Upper lobe of left lung (tissue), 6 donors: ENCODE measurements at regions not wholly inside any gene's neighbourhood (a gene's known extent, or its start where the extent isn't known, plus 50 kb on each side); places are given as distances from the start of the nearest gene placed in this dataset.

Experiments used
- ATAC-seq, 2 donors: fragments of 200-7000 bp; cut with Tn5 transposase; one replicate each; pipeline ENCODE4 v1.9.1; 2022; ENCODE audit warnings: mild to moderate bottlenecking in 2 of 2, moderate library complexity in 2 of 2; ENCODE audit not compliant: low FRiP score in 2 of 2
- DNase-seq, 2 donors: peaks; one replicate each; pipeline ENCODE4 v3.0.0-alpha.2; 2019 to 2020
- H3K27ac ChIP-seq, 4 donors: fragments of 200-600 bp; sonication (generic); one replicate each; pipeline ENCODE4 v1.5.1; 2016 to 2019
- H3K27me3 ChIP-seq, 4 donors: fragments of 200-600 bp; sonication (generic); one replicate each; pipeline ENCODE4 v1.5.1; 2017 to 2019
- H3K36me3 ChIP-seq, 4 donors: fragments of 200-600 bp; sonication (generic); one replicate each; pipeline ENCODE4 v1.5.1; 2016 to 2019
- H3K4me1 ChIP-seq, 4 donors: fragments of 200-600 bp; sonication (generic); one replicate each; pipeline ENCODE4 v1.5.1; 2018 to 2019
- H3K4me3 ChIP-seq, 4 donors: fragments of 200-600 bp; sonication (generic); one replicate each; pipeline ENCODE4 v1.5.1; 2017 to 2019; ENCODE audit warnings: mild to moderate bottlenecking in 2 of 4, moderate library complexity in 1 of 4
- H3K9me3 ChIP-seq, 4 donors: fragments of 200-600 bp; sonication (generic); one replicate each; pipeline ENCODE4 v1.5.1; 2018 to 2019
- CTCF ChIP-seq, 6 experiments: fragments of 450-650 bp in 4 of 6; fragments of 200-600 bp in 2 of 6; sonication (generic) in 2 of 6; IDR thresholded peaks; one replicate each; pipeline ENCODE4 v1.5.1; 2016 to 2019; ENCODE audit warnings: antibody characterized with exemption in 6 of 6
- EP300 ChIP-seq, 4 donors: sonication (generic); formaldehyde crosslinking; IDR thresholded peaks; one replicate each; pipeline ENCODE4 v1.5.1; 2017; ENCODE audit warnings: antibody characterized with exemption in 4 of 4, control low read depth in 2 of 4
- POLR2A ChIP-seq, 4 donors: fragments of 450-650 bp; IDR thresholded peaks; one replicate each; pipeline ENCODE4 v1.5.1; 2016 to 2017; ENCODE audit warnings: antibody characterized with exemption in 4 of 4, mild to moderate bottlenecking in 2 of 4
- POLR2AphosphoS5 ChIP-seq, 2 donors: sonication (generic); formaldehyde crosslinking; IDR thresholded peaks; one replicate each; pipeline ENCODE4 v1.5.1; 2017; ENCODE audit warnings: antibody characterized with exemption in 2 of 2
- WGBS, 2 donors: methylation state at CpG; one replicate each; pipeline ENCODE4 v1.1.5; 2017 to 2018; 5-methylcytosine and 5-hydroxymethylcytosine counted together
- donor health status: DM: no; HTN: no; CAD: no; lungs with moderate emphysema.
- donor health status: DM: no; HTN: yes; CAD: no; lungs with severe emphysema.

- TF ChIP-seq EP300 (IDR thresholded peaks at IDR 0.05) (no peak), CTCF (IDR thresholded peaks at IDR 0.05) (no peak), POLR2AphosphoS5 (IDR thresholded peaks at IDR 0.05) (no peak), POLR2A (IDR thresholded peaks at IDR 0.05) (no peak)
- H3K27me3 ChIP-seq = no peaks in the 10 kb centered on the region
- no peak overlapping the region for H3K27ac ChIP-seq
- no peaks in the 10 kb centered on the region for H3K4me1 ChIP-seq
- peaks cover 4 to 59% (median 32%) of the 10 kb centered on the region in 4 donors for H3K9me3 ChIP-seq
- H3K36me3 ChIP-seq = no peaks in the 10 kb centered on the region
- ATAC-seq (peak in 1 of 2 donors; percentile 10), DNase-seq (peak in 1 of 2 donors; percentile 59)
- 89 to 91% methylated on average over 6 to 19 of the region's 19 CpGs for WGBS, 2 donors
- no peak overlapping the region for H3K4me3 ChIP-seq
Observed at GRCh38 chr15:25170113-25170731, 215.4 kb downstream of the SNRPN start.

GRCh38 chr15:25170781-25171110 is 216.0 kb downstream of the SNRPN start:
- 78 to 93% methylated on average over 4 to 6 of the region's 6 CpGs for WGBS, 2 donors
- no peaks in the 10 kb centered on the region for H3K27me3 ChIP-seq
- H3K9me3 ChIP-seq = peaks cover 4 to 64% (median 35%) of the 10 kb centered on the region in 4 donors
- H3K4me3 ChIP-seq = no peak overlapping the region
- TF ChIP-seq POLR2A (IDR thresholded peaks at IDR 0.05) = no peak
- TF ChIP-seq CTCF (IDR thresholded peaks at IDR 0.05) = no peak
- no peak for TF ChIP-seq POLR2AphosphoS5 (IDR thresholded peaks at IDR 0.05)
- no peak for TF ChIP-seq EP300 (IDR thresholded peaks at IDR 0.05)
- ATAC-seq = no peak
- no peaks in the 10 kb centered on the region for H3K36me3 ChIP-seq
- H3K27ac ChIP-seq = no peak overlapping the region
- DNase-seq = peak in 1 of 2 donors; percentile 24
- no peaks in the 10 kb centered on the region for H3K4me1 ChIP-seq

GRCh38 chr15:25171111-25171811 is 216.5 kb downstream of the SNRPN start:
- no peak for DNase-seq
- no peaks in the 10 kb centered on the region for H3K36me3 ChIP-seq
- no peaks in the 10 kb centered on the region for H3K27me3 ChIP-seq
- 81% methylated on average over 6 of the region's 10 CpGs; no CpG with 5 or more reads in 1 of the 2 donors for WGBS, 2 donors
- no peaks in the 10 kb centered on the region for H3K4me1 ChIP-seq
- H3K27ac ChIP-seq = no peak overlapping the region
- TF ChIP-seq POLR2A (IDR thresholded peaks at IDR 0.05) = no peak
- no peak for TF ChIP-seq EP300 (IDR thresholded peaks at IDR 0.05)
- no peak for TF ChIP-seq CTCF (IDR thresholded peaks at IDR 0.05)
- no peak for TF ChIP-seq POLR2AphosphoS5 (IDR thresholded peaks at IDR 0.05)
- peak; percentile 1 to 5 for ATAC-seq
- no peak overlapping the region for H3K4me3 ChIP-seq
- peaks cover 4 to 69% (median 36%) of the 10 kb centered on the region in 4 donors for H3K9me3 ChIP-seq

GRCh38 chr15:25171856-25172687 is 217.3 kb downstream of the SNRPN start:
- peaks cover 4 to 77% (median 36%) of the 10 kb centered on the region in 4 donors for H3K9me3 ChIP-seq
- H3K4me1 ChIP-seq = no peaks in the 10 kb centered on the region
- DNase-seq (peak in 1 of 2 donors; percentile 16), ATAC-seq (peak in 1 of 2 donors; percentile 3)
- H3K36me3 ChIP-seq = no peaks in the 10 kb centered on the region
- H3K4me3 ChIP-seq = no peak overlapping the region
- no peak overlapping the region for H3K27ac ChIP-seq
- 81 to 94% methylated on average over 3 to 8 of the region's 9 CpGs for WGBS, 2 donors
- no peaks in the 10 kb centered on the region for H3K27me3 ChIP-seq
- TF ChIP-seq EP300 (IDR thresholded peaks at IDR 0.05) = no peak
- no peak for TF ChIP-seq CTCF (IDR thresholded peaks at IDR 0.05)
- TF ChIP-seq POLR2A (IDR thresholded peaks at IDR 0.05) = no peak
- no peak for TF ChIP-seq POLR2AphosphoS5 (IDR thresholded peaks at IDR 0.05)
